Mucosa of descending colon (tissue), 3 donors: ENCODE measurements at regions not wholly inside any gene's neighbourhood (a gene's known extent, or its start where the extent isn't known, plus 50 kb on each side); places are given as distances from the start of the nearest gene placed in this dataset.

Experiments used
- ATAC-seq: fragments of 200-7000 bp; cut with Tn5 transposase; one replicate; pipeline ENCODE4 v1.9.1; 2020; ENCODE audit warnings: mild to moderate bottlenecking, moderate library complexity
- DNase-seq, 3 donors: peaks; one replicate each; pipeline ENCODE4 v3.0.0-alpha.2; 2020
- H3K36me3 ChIP-seq: fragments of 200-600 bp; one replicate; pipeline ENCODE4 v1.8.0; 2021; ENCODE audit warnings: low read depth, mild to moderate bottlenecking
- H3K4me1 ChIP-seq: fragments of 200-600 bp; one replicate; pipeline ENCODE4 v1.8.0; 2021; ENCODE audit warnings: low read depth, mild to moderate bottlenecking
- H3K4me3 ChIP-seq: fragments of 200-600 bp; one replicate; pipeline ENCODE4 v1.8.0; 2021; ENCODE audit warnings: mild to moderate bottlenecking
- H3K9me3 ChIP-seq: fragments of 200-600 bp; one replicate; pipeline ENCODE4 v1.8.0; 2021; ENCODE audit warnings: mild to moderate bottlenecking
- CTCF ChIP-seq: fragments of 200-600 bp; IDR thresholded peaks from one replicate; pipeline ENCODE4 v1.8.0; 2022; ENCODE audit warnings: antibody characterized with exemption, mild to moderate bottlenecking
- intact Hi-C, 2 donors: fragments of 100-400 bp; cut with DNase I in 1 of 2; cut with micrococcal nuclease in 1 of 2; formaldehyde crosslinking; loops; one replicate each; pipeline versions ENCODE4 v1.11.0 to v1.11.1; 2022; cut with DNase I, micrococcal nuclease
- donor health status: DM: no; HTN: no; CAD: no; lungs with moderate emphysema.
- donor health status: DM: no; HTN: no; CAD: no.
- donor health status: DM: no; HTN: yes; CAD: no.

- DNase-seq = no peak
- H3K4me1 ChIP-seq = no peaks in the 10 kb centered on the region
- no peaks in the 10 kb centered on the region for H3K36me3 ChIP-seq
- no peak for ATAC-seq
- no peak for TF ChIP-seq CTCF
- intact Hi-C loops = no loop called here
- H3K4me3 ChIP-seq = no peak overlapping the region
- H3K9me3 ChIP-seq = no peaks in the 10 kb centered on the region
Observed at GRCh38 chr2:100632759-100633158, 70.0 kb downstream of the PDCL3 start.

GRCh38 chr2:100639588-100640390, 77.0 kb downstream of the PDCL3 start:
- Histone ChIP-seq H3K4me1 (no peaks in the 10 kb centered on the region), H3K4me3 (no peak overlapping the region), H3K9me3 (no peaks in the 10 kb centered on the region), H3K36me3 (no peaks in the 10 kb centered on the region)
- TF ChIP-seq CTCF = no peak
- no peak for ATAC-seq
- DNase-seq = no peak
- intact Hi-C loops = no loop called here

GRCh38 chr2:100640431-100641124, 77.8 kb downstream of the PDCL3 start:
- no peak overlapping the region for H3K4me3 ChIP-seq
- H3K36me3 ChIP-seq = no peaks in the 10 kb centered on the region
- TF ChIP-seq CTCF = no peak
- intact Hi-C loops = no loop called here
- DNase-seq (no peak), ATAC-seq (no peak)
- H3K9me3 ChIP-seq = no peaks in the 10 kb centered on the region
- no peaks in the 10 kb centered on the region for H3K4me1 ChIP-seq

GRCh38 chr2:100641125-100641435, 78.3 kb downstream of the PDCL3 start:
- Histone ChIP-seq H3K4me3 (no peak overlapping the region), H3K9me3 (no peaks in the 10 kb centered on the region), H3K4me1 (no peaks in the 10 kb centered on the region), H3K36me3 (no peaks in the 10 kb centered on the region)
- ATAC-seq (no peak), DNase-seq (no peak)
- no peak for TF ChIP-seq CTCF
- intact Hi-C loops = no loop called here

GRCh38 chr2:100642425-100642824, 79.6 kb downstream of the PDCL3 start:
- ATAC-seq (no peak), DNase-seq (no peak)
- Histone ChIP-seq H3K4me1 (no peaks in the 10 kb centered on the region), H3K36me3 (no peaks in the 10 kb centered on the region), H3K9me3 (no peaks in the 10 kb centered on the region), H3K4me3 (no peak overlapping the region)
- intact Hi-C loops = no loop called here
- TF ChIP-seq CTCF = no peak
